Suprapubic skin (tissue), 3 donors: ENCODE measurements at regions not wholly inside any gene's neighbourhood (a gene's known extent, or its start where the extent isn't known, plus 50 kb on each side); places are given as distances from the start of the nearest gene placed in this dataset.

Experiments used
- POLR2AphosphoS5 ChIP-seq, 3 donors: sonication (generic); formaldehyde crosslinking; IDR thresholded peaks; one replicate each; pipeline ENCODE4 v1.6.1; 2017; ENCODE audit warnings: antibody characterized with exemption in 3 of 3
- TF ChIP-seq, protein P1 (sequence below), 2 donors: fragments of 200-600 bp in 1 of 2; fragments of 450-650 bp in 1 of 2; sonication (generic) in 1 of 2; IDR thresholded peaks; one replicate each; pipeline ENCODE4 v1.5.1; 2016 to 2019; ENCODE audit warnings: antibody characterized with exemption in 2 of 2, mild to moderate bottlenecking in 1 of 2, moderate library complexity in 1 of 2

DNA sequence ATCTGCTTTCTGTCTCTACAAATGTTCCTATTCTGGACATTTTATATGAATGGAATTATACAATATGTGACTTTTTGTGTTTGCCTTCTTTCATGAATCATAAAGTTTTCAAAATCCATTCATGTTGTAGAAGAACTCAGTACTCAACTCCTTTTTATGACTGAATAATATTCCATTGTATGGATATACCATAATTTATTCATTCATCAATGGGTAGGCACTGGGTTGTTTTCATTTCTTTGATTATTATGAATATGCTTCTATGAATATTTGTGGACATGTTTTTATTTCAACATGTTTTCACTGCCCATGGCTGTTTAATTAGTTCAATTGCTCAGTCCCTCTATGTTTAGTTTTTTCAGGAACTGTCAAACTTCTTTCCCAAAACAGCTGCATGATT is 76.5 kb upstream of the GTSF1L start:
- TF ChIP-seq, protein P1, sequence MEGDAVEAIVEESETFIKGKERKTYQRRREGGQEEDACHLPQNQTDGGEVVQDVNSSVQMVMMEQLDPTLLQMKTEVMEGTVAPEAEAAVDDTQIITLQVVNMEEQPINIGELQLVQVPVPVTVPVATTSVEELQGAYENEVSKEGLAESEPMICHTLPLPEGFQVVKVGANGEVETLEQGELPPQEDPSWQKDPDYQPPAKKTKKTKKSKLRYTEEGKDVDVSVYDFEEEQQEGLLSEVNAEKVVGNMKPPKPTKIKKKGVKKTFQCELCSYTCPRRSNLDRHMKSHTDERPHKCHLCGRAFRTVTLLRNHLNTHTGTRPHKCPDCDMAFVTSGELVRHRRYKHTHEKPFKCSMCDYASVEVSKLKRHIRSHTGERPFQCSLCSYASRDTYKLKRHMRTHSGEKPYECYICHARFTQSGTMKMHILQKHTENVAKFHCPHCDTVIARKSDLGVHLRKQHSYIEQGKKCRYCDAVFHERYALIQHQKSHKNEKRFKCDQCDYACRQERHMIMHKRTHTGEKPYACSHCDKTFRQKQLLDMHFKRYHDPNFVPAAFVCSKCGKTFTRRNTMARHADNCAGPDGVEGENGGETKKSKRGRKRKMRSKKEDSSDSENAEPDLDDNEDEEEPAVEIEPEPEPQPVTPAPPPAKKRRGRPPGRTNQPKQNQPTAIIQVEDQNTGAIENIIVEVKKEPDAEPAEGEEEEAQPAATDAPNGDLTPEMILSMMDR (IDR thresholded peaks at IDR 0.05), result no peak
- no peak for TF ChIP-seq POLR2AphosphoS5 (IDR thresholded peaks at IDR 0.05)
